Left hindlimb (tissue), 1 donor: ENCODE measurements at regions not wholly inside any gene's neighbourhood (a gene's known extent, or its start where the extent isn't known, plus 50 kb on each side); places are given as distances from the start of the nearest gene placed in this dataset.
A peak's percentile ranks its signal among the peaks of the same experiment; 100 is the strongest.
"Not testable (repeated sequence)": the region's sequence is repeated elsewhere in the genome, so short reads cannot be mapped to it uniquely, and the experiment has no call there.

Experiments used
- DNase-seq: peaks from one replicate; pipeline ENCODE4 v3.0.0-alpha.2; 2018

DNA sequence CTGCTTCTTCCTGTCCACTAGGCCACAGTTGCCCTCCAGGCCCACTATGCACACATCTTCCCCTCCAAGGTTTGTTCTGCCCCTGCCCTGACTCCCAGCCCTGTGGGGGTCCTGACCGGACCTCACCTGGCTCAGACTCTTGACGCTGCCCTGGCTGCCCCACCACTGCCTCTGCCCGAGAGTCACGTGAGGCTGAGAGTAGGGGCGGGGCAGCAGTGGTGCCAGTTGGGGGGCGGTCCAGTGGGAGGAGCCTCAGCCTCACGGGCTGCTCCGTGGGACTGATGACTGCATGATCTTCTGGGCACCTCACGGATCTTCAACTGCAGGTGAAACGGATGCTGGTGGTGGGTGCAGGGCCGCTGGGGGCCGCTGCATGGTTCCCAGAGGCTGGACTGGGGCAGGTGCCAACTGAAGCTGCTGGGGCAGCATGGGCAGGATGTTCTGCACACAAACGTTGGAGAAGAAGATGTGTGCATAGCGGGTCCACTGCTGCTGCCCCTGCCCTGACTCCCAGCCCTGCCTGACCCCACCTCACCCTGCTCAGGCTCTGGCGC, 77.6 kb downstream of the HHIPL2 start:
- DNase-seq: not testable (repeated sequence)

DNA sequence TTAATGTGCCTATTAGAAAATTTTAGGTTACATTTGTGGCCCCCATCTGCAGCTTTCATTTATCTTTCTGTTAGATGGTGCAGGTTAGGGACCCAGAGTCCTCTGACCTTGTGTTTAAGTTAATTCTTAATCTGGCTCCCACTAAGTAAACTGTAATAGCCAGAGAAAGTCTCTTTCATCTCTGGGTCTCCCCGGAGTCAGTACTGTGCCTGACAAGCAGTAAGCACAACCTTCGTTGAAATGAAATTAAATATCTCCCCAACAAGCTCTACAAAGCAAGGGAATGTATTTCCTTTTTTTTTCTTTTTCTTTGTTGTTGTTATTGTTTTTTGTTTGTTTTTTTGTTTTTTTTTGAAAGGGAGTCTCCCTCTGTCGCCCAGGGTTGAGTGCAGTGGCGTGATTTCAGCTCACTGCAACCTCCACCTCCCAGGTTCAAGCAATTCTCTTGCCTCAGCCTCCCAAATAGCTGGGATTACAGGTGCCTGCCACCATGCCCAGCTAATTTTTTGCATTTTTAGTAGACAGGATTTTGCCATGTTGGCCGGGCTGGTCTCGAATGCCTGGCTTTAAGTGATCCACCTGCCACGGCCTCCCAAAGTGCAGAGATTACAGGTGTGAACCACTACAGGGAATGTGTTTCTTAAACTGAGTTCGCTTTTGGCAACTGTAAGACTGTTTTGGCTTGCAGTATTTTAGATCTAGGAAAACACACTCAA, 81.6 kb downstream of the HHIPL2 start:
- no peak for DNase-seq

DNA sequence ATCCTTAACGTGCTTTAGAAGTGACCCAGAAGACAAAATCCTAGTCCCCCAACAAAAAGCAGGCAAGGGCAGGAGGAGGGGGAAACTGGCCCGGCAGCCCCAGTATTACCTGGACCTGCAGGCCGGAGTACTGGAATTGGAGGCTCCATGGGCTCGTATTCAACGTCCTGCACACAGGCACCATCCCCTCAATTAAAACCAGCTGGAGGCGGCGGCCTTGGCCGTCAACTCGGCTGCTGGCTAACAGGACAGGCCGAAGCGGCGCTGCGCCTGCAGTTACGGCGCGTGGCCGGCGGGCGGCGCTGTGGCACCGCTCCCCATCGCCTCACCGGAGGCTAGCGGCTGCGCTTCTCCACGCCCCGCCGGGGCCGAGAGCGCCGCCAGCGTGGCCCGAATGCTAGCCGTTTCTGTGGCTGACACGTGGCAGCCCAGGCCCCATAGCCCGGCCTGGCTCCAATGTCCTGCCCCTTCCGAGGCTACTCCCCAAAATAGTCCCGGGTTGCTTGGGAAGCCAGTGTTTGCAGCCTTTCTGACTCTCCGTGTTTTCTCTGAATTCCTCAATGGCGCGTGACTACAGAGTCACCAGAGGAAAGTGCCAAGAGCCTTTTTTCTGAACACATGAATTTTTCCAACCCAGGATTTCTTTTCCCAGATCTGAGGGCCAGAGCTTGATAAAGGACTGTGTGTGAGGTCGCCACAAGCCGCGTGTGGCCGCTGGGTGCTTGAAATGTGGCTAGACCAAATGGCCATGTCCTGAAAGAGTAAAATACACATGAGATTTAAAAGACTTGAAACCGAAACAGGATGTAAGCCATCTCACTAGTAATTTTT, 82.5 kb downstream of the HHIPL2 start:
- peak; percentile 94 for DNase-seq

DNA sequence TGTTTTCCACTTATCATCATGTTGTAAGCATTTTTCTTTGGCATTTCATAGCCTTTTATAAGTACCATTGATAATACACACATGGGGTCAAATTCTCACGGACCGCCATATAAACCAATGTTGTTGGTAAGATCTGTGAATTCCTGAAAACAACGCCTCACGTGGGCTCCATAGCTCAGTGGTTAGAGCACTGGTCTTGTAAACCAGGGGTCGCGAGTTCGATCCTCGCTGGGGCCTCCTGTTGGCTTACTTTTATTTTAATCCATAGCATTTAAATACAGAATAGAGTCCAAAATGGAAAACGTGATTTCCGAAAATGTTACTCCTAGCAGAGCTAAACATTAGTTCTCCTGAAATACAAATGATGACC, 83.1 kb downstream of the HHIPL2 start:
- peak; percentile 55 for DNase-seq

DNA sequence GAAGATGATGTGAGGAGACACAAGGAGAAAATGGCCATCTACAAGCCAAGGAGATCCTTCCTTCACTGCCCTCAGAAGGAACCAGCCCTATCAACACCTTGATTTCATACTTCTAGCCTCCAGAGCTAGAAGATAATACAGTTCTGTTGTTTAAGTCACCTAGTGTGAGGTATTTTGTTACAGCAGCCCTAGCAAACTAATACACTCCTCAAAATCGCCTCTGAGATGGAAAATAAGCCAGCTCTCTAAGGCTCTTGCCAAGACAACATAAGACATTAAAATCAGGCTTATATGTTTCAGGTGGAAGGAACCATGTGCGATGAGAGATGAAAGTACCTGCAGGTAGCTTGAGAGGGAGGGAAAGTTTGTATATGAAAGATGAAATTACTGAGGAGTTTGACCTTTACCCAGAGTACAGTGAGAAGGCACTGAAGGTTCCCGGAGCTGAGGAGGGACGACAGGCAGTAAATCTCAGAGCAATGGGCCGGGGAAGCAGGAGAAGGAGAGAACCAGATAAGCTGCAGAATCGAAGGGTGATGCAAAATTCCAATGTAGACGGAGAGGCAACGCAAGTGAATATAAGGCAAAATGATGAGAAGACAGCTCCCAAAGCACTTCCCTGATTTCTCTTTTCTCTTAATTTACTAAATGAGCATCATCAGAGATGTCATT, 84.7 kb downstream of the HHIPL2 start:
- DNase-seq: no peak

DNA sequence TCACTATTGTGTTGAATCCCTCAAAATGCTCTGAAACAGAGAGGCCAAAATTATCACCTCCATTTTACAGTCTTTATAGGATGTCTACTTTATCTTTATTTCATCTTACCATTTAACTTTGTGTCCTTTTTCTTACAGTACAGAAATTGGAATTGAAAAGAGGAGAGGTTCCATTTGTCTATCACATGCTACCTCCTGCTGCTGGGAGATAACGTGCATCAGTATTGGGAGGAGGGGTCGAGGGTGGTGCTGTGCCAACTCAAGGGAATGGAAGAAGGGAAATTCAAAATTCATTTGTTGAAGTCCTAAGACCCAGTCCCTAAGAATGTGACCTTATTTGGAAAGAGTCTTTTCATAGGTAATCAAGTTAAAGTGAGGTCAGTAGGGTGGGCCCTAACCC, 85.3 kb downstream of the HHIPL2 start:
- DNase-seq: no peak

DNA sequence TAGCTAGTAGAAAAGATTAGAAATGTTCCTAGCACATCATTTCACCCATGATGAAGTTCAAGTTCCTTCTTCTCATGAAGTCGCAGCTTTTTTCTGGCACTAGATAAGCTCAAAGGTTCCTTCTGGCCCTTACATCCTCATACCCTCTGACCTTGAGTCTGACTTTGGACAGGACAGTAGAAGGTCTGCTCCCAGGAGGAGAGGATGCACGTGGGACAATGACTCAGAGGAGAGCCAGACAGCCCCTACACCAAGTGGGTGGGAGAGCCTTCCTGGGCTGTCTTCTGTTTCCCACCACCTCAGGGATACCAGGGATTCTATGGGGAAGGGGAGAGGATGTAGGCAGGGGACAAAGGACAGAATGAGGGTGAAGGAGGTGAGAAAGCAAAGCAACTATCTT, 86.0 kb downstream of the HHIPL2 start:
- no peak for DNase-seq

DNA sequence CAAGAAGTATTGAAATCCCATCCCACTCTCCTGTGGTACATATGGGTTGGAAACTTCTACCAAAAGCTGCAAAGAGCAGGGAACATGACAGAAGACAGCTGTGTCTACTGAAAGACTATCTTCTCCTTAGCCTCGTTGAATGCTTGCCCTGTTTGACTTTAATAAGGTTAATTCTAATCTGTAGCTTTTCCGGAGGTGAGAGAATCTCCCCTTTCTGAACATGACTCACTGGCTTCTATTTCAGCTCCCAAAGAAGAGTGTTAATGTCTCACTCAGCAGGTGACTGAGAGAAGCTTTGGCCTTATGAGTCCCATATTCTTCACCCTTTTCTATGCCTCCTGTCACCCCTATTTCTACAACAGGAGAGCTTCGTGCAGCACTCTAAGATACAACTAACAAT, 88.3 kb downstream of the HHIPL2 start:
- DNase-seq: no peak

DNA sequence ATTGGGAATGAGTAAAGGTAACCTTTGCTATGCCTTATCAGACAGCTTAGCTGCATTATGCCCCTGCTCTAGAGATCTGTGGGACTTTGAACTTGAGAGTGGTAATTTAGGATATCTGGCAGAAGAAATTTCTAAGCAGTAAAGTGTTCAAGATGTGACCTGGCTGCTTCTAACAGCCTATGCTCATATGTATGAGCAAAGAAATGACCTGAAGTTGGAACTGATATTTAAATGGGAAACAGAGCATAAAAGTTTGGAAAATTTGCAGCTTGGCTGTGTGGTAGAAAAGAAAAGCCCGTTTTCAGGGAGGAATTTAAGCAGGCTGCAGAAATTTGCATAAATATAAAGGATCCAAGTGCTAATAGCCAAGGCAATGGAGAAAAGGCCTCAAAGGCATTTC, 90.4 kb downstream of the HHIPL2 start:
- no peak for DNase-seq

DNA sequence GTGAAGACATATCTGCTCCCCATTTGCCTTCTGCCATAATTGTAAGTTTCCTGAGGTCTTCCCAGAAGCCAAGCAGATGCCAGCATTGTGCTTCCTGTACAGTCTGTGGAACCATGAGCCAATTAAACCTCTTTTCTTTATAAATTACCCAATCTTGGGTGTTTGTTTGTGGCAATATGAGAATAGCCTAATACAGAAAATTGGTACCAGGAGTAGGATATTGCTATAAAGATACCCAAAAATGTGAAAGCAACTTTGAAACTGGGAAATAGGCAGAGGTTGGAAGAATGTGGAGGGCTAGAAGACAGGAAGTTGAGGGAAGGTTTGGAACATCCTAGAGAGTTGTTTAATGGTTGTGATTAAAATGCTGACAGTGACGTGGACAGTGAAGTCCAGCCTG, 90.8 kb downstream of the HHIPL2 start:
- DNase-seq: no peak

DNA sequence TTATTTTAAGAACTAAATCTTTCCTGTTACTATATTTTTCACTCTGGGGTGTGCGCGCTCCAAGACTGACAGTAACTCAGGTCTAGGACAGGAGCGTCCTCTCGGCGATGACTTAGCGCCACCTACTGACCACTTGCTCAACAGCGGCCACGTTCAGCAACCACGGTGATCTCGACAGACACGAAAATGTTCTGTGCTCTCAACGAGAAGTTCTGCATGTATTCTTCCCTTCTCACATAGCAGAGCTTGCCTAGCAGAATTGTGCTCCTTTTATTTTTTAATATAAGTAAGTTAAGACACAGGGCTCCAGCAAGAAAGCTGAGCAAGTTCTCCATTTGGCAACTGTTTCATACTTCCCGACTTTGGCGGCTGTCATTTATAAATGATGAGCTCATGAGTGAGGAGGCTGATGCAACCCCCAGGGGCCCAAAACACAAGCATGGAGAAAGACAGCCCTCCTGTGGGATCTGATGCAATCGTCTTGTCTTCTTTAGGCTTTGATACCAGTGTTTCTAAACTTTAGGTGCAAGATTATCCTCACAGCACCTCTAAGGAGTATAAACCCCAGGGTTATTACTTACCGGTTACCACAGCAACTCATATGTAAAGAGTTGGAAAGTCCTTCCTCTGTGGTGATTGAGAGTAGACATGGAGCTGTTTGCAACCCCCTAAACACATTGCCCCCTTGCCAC, 92.6 kb downstream of the HHIPL2 start:
- DNase-seq: peak; percentile 89

DNA sequence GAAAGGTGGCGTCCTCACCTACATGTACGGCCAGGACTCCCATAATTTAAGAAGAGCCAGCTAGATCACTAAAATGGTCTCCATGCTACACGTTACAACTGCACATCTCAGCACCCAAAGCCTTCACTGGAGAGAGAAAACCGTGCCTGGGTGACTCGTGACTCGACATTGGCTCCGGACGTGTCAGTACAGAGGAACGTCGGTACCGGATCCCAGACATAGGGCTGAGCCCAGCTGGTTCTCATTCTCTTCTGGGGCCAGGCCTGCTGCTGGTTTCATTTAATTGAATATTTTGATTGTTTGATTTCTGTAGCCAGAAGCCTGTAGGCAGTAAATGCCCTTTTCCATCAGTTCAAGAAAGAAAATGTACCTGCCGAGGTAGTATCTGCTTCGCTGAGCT, 93.1 kb downstream of the HHIPL2 start:
- peak; percentile 51 for DNase-seq

DNA sequence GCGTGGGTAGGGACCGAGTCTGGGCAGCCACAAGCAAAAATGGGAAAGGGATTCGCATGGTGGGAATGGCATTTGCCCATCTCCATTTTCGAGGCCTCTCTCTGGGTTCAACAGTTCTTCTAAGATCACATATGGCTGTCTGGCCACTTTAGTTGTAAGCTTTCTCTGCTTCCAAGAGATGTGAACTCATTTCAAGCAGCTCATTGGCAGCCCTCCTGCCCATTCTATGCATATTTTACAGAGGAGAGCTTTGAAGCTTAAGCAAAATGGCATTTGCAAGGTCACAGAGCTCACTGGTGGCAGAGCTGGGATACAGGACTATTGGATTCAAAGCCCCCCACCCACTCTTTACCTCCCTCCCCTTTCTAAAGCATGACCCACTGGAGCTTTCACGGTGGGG, 93.7 kb downstream of the HHIPL2 start:
- DNase-seq: no peak

DNA sequence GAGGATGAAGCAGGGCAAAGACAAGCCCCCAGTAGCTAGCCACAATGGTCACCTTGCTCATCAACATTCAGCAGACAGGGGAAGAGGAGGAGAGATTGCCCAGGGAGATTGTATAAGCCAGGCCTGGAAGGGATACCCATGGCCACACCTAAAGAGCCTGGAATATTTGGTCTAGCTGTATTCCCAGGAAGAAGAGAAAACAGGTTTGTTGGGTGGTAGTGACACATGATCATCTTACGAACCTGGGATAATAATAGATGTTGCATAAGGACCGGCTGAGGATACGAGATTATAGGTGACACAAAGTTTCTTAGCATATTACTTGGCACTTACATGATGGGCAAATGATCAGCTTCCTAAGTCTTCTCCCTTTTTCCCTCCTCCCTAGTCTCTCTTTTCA, 95.9 kb downstream of the HHIPL2 start:
- no peak for DNase-seq

DNA sequence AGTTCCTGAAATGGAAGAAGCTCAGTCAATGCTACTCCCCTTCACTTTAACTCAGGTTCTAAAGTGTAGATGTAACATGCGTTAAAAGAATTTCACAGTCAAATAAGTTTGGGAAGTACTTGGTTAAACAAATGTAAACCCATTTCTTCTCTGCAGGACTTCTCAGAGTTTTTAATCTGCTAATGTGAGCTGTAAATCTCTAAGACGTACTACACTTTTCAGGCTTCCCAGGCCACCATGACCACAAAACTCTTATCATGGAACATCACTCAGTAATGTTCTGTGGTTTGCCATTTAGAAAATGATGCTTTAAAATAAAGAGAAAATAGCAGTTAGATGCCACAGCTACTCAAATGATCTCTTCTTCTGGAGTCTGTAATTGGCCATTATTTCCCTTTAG, 104.3 kb downstream of the HHIPL2 start:
- no peak for DNase-seq

DNA sequence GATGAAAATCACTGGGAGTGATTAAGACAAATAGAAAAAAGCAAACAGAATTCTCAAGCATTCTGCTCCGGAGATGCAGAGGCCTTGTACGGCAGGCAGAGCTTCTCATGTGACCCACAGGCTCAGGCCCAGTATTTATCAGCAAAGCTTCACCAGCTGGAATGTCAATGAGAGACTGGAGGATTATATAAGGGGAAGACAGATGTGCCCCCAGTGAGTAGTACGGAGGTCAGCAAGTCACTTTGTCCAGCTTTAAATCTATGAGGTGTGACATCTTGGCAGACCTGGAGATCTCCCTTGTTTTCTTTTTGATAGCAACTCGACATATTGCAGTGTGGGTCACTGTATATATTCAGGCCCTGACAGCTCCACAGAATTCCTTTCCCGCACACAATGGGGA, 106.8 kb downstream of the HHIPL2 start:
- DNase-seq: no peak

DNA sequence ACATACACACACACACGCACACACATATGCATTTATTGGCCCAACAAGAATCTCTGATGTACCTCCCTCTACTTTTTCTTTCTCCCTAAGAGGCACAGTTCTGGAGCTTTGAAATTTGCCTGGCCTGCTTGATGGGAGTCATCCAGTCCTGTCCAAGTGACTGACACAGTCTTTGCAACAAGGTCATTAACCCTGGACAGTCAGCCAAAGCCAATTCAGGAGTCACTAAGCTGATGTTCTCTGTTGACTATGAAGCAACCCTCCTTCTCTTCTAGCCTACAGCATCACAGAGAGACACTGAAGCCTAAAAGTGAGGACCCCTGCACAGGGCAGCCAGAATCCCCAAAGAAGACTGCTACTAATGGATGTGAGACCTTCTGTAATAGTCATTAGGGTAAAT, 123.1 kb downstream of the HHIPL2 start:
- DNase-seq: no peak

DNA sequence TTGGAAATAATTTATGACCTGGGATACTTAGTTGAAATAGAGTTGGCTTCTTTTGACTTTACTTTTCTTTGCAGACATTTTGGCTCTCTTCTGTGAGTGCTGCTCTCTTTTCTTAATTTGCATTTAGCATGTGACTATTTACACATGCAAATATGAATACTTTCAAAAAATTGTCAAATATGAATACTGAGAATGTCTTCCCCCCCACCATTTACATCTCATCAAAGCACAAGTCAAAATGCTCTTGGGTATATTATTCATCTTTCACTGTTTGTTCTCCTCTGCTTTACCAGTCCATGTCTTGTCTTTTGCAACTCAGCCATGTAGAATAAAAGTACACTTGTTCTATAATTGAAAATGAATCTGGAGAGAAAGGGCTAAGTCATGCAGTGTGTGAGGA, 126.5 kb downstream of the HHIPL2 start:
- DNase-seq: no peak

DNA sequence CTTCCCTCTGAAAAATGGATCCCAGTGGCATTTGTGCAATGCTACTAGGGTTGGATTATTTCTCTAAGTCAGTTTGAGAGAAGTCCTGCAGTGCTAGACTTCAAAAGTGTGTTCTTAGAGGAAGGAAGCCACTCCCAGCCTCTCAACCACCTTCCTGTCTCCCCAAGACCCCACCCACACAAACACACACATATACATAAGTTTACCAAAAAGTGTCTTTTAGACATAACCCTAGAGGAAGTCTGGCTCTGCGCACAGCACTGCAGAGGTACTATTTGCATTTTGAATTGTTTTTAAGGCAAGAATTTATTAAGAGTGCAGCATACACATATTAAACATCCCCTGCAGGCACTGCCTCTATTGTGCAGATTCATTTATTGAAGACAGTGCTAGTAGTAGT, 127.3 kb downstream of the HHIPL2 start:
- no peak for DNase-seq

DNA sequence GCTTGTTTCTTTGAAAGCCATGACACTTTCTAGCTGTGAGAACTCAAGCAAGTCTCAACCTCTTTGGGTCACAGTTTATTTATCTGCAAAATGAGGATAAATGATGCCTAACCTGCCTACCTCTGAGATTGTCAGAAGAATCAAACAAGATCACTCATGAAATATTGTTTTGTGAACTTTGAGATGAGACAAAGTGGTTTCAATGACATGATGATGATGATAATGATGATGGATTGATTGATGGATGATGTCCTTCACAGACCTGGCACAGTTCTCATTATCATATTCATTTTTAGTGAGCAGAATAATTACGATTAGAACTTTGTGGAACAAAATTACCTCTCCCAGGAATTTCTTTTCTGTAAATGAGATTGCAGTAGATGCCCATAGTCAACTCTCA, 129.2 kb downstream of the HHIPL2 start:
- no peak for DNase-seq

DNA sequence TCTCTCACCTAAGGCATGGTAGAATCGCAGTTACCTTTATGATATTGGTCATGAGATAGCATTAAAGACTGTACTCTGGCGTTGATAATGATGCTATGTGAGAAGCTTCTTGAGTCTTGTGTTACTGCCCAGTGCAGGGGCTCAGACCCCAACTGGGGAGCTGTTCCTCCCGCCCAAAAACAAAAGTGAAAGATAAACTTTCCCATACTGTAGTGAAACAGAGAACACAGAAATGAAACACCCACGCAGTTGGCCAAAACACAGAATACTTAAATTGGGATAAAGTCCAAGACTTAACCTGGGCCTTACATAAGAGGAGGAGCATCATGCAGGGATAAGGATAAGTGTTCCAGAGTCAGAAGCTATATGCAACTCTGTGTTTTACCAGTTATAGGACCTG, 130.6 kb downstream of the HHIPL2 start:
- no peak for DNase-seq

DNA sequence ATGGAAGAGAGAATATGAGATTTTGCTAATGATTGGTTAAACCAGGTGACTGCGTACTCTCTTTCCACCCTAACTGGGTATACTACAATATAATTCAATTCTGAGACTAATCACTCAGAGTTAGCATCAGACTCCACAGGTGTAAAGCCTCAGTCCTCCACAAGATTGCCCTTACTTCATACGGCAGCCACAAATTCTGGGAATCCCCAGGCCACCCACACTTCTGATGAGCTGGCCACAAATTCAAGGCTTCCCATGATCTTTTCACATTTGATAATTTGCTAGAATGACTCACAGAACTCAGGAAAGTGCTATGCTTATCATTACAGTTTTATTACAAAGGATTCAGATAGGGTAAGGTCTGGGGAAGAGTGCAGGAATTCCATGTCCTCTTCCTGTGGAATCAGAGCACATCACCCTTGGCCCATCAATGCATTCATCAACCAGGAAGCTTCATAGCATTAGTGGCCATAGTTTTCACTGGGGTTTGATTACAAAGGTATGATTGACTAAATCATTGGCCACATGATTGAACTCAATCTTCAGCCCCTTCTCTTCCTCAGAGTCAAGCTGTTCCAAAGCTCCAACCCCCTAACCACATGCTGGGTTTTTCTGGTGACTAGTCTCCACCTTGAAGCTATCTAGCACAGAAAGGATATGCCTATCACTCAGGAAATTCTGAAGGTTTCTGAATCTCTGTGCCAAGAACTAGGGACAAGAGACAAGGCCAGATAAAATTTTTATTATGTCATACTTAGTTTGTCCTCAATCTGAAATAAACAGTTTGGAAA, 131.7 kb downstream of the HHIPL2 start:
- DNase-seq: no peak
